ENCODE measurements at regions not wholly inside any gene's neighbourhood (a gene's known extent, or its start where the extent isn't known, plus 50 kb on each side); places are given as distances from the start of the nearest gene placed in this dataset.
"Not testable (repeated sequence)": the region's sequence is repeated elsewhere in the genome, so short reads cannot be mapped to it uniquely, and the experiment has no call there.

- no peak for DNase-seq (ENCODE audit: low read depth)
These were observed 824.2 kb downstream of the PLCL1 start for GRCh38 chr2:198628596-198628995.

- DNase-seq (ENCODE audit: low read depth), result no peak
These were observed 818.8 kb downstream of the PLCL1 start for GRCh38 chr2:198622986-198623730.

- DNase-seq (ENCODE audit: low read depth), result no peak
These were observed 811.6 kb downstream of the PLCL1 start for GRCh38 chr2:198615972-198616371.

GRCh38 chr2:198611201-198611600 is 806.8 kb downstream of the PLCL1 start:
- DNase-seq (ENCODE audit: low read depth), result no peak

GRCh38 chr2:198604599-198604998 is 800.2 kb downstream of the PLCL1 start:
- no peak for DNase-seq (ENCODE audit: low read depth)

GRCh38 chr2:198602986-198603385 is 798.6 kb downstream of the PLCL1 start:
- DNase-seq (ENCODE audit: low read depth), result not testable (repeated sequence)

- DNase-seq (ENCODE audit: low read depth), result no peak
These were observed 793.3 kb downstream of the PLCL1 start for GRCh38 chr2:198597648-198598047.

GRCh38 chr2:198596985-198597384 is 792.6 kb downstream of the PLCL1 start:
- DNase-seq (ENCODE audit: low read depth), result no peak

GRCh38 chr2:198595721-198596120 is 791.3 kb downstream of the PLCL1 start:
- no peak for DNase-seq (ENCODE audit: low read depth)

GRCh38 chr2:198591586-198591985 is 787.2 kb downstream of the PLCL1 start:
- no peak for DNase-seq (ENCODE audit: low read depth)

GRCh38 chr2:198587741-198588140 is 783.3 kb downstream of the PLCL1 start:
- DNase-seq (ENCODE audit: low read depth), result no peak

- DNase-seq (ENCODE audit: low read depth), result no peak
These were observed 782.8 kb downstream of the PLCL1 start for GRCh38 chr2:198587240-198587639.

GRCh38 chr2:198571393-198571792 is 767.0 kb downstream of the PLCL1 start:
- no peak for DNase-seq (ENCODE audit: low read depth)

GRCh38 chr2:198558176-198558575 is 753.8 kb downstream of the PLCL1 start:
- no peak for DNase-seq (ENCODE audit: low read depth)

GRCh38 chr2:198546122-198546521 is 741.7 kb downstream of the PLCL1 start:
- DNase-seq (ENCODE audit: low read depth), result no peak

GRCh38 chr2:198545411-198545810 is 741.0 kb downstream of the PLCL1 start:
- no peak for DNase-seq (ENCODE audit: low read depth)

GRCh38 chr2:198544461-198544860 is 740.1 kb downstream of the PLCL1 start:
- DNase-seq (ENCODE audit: low read depth), result no peak

GRCh38 chr2:198534756-198535155 is 730.4 kb downstream of the PLCL1 start:
- no peak for DNase-seq (ENCODE audit: low read depth)

- DNase-seq (ENCODE audit: low read depth), result no peak
These were observed 721.0 kb downstream of the PLCL1 start for GRCh38 chr2:198525211-198525969.

- no peak for DNase-seq (ENCODE audit: low read depth)
These were observed 719.3 kb downstream of the PLCL1 start for GRCh38 chr2:198523710-198524109.

GRCh38 chr2:198518935-198519334 is 714.5 kb downstream of the PLCL1 start:
- no peak for DNase-seq (ENCODE audit: low read depth)

GRCh38 chr2:198517976-198518375 is 713.6 kb downstream of the PLCL1 start:
- DNase-seq (ENCODE audit: low read depth), result no peak

GRCh38 chr2:198508610-198509009 is 704.2 kb downstream of the PLCL1 start:
- not testable (repeated sequence) for DNase-seq (ENCODE audit: low read depth)

GRCh38 chr2:198499539-198499938 is 695.1 kb downstream of the PLCL1 start:
- DNase-seq (ENCODE audit: low read depth), result peak; percentile 70

Data from fibroblast of gingiva (primary cell).